SK-N-DZ (cell line): ENCODE measurements at regions not wholly inside any gene's neighbourhood (a gene's known extent, or its start where the extent isn't known, plus 50 kb on each side); places are given as distances from the start of the nearest gene placed in this dataset.
A peak's percentile ranks its signal among the peaks of the same experiment; 100 is the strongest.
"Not testable (repeated sequence)": the region's sequence is repeated elsewhere in the genome, so short reads cannot be mapped to it uniquely, and the experiment has no call there.

ENCODE experiments used
- DNase-seq: peaks from one replicate; pipeline ENCODE4 v3.0.0-alpha.2; 2015; ENCODE audit warnings: low spot score

DNA sequence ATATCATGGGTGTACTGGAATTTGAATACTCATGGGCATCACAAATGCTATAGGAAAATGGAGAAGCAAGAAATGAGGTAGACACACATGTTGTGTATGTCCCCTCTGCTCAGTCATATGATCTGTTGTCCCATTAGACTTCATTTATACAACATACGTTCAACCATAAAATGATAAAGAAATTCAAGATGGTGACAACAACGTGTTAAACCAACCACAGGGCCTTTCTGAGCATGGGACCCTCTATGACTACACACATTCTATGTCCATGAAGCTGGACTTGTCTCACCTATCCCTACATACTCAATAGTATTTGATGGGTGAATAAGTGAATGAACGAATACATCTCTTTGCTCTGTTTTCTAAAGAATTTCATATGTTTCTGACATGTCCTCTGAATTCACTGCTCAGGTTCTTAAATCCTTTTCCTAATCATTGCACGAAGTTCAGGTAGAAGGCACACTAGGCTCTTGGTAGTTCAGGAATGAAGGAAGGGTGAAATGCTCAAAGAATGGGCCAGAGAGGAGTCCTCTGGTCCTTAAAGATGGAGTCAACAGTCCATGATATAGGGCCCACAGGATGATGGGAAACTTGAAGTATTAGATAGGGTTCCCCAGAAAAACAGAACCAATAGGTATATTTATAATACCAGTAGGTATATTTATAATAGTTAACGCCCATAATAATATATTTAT is 105.7 kb upstream of the PPM1H start:
- DNase-seq = no peak

GRCh38 chr12:63038713-63039100 is 103.8 kb upstream of the PPM1H start:
- DNase-seq = no peak

DNA sequence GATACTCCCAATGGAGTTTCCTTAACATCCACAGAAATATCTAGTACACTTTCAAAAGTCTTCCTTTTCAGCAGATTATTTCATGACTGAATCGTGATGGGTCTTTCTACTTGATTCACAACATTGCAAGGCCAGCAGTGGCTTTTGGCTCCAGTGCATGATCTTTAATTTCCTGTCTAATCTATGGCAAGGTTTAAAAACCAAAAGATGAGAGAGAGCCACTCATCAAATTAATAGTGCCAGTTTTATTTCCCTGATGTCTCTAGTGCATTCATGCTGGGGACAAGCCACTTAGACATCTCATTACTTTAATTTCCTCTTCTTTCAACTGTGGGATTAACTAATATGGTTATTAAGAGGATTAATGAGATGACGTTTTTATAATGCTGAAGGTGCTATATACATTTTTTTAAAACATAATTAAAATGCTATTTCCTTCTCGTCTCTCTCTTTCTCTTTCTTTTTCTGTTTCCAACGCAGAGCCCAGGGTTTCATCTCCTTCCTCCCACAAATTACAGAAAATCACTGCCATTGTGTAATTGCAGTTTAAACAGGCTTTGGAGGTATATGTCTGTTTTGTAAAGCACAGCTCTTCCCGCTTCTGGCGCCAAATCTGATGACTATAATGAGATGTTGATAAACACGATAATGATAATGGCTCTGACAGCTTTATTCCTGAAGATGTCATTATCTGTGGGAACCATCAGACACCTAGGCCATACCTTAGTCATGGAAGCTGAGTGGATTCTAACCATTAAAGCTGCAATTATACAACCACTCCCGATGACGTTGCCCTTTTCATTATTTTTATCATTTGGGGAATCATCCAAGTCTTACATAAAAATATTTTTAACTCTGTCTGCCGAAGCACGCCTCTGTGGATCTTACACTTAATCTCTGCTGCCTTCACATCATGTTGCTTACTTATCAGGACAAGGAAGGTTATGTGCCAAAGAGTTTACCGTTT is 103.1 kb upstream of the PPM1H start:
- peak; percentile 17 for DNase-seq

DNA sequence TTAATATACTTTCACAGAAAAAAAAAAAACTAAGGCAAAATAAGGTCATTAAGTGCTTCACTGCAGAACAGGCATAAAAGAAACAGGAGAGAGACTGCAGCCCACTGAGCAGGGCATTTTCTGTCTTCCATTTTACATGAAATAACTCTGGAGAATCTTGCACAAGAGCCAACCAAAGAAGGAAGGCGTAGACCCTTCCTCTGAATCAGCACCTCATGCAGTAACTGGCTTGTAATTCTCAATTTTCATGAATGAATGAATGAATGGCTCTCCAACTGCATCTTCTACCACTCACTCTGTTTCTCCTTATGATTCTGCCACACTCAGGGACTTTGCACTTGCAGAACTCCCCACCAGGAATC is 102.0 kb upstream of the PPM1H start:
- DNase-seq = no peak

GRCh38 chr12:63036216-63036973 is 101.4 kb upstream of the PPM1H start:
- no peak for DNase-seq

- DNase-seq = no peak
Measured at GRCh38 chr12:63034601-63035000, 99.7 kb upstream of the PPM1H start.

DNA sequence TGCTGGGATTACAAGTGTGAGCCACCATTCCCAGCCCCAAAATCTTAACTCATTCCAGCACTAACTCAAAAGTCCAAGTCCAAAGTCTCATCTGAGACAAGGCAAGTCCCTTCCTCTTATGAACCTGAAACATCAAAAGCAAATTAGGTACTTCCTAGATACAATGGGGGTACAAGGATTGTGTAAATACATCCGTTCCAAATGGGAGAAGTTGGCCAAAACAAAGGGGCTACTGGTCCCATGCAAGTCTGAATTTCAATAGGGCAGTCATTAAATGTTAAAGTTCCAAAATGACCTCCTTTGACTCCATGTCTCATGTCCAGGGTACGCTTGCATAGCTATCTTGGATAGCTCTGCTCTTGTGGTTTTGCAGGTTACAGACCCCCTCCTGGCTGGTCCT is 94.7 kb upstream of the PPM1H start:
- no peak for DNase-seq

DNA sequence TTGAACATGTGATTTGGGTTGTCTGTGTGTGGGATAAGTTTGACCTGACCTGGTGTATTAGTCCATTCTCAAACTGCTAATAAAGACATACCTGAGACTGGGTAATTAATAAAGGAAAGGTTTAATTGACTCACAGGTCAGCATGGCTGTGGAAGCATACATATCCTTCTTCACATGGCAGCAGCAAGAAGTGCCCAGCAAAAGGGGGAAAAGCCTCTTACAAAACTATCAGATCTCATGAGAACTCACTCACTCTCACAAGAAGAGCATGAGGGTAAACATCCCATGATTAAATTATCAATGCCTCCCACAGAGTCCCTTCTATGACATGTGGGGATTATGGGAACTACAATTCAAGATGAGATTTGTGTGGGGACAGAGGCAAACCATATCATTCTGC is 94.0 kb upstream of the PPM1H start:
- no peak for DNase-seq

- DNase-seq = no peak
Measured at GRCh38 chr12:63025116-63025515, 90.2 kb upstream of the PPM1H start.

GRCh38 chr12:63023926-63024325 is 89.0 kb upstream of the PPM1H start:
- no peak for DNase-seq

GRCh38 chr12:63021116-63021515 is 86.2 kb upstream of the PPM1H start:
- no peak for DNase-seq

- DNase-seq = no peak
Measured at GRCh38 chr12:63020269-63020668, 85.3 kb upstream of the PPM1H start.

DNA sequence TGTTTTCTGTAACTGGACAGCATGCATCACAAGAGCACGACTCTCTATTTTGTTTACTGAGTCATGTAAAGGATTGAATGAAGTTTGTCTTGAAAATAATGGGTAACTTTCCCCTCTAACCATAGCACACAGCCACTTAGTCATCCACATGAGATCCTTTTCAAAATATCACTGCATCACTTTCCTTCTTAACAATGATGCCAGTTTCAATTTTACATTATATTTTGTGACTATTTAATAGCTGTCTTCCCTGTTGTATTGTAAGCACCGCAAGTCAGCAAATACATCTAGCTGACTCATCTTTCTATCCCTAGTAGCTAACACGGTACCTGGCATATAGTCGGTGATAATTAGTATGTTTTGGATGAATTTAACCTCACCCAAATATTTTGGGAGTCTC is 83.3 kb upstream of the PPM1H start:
- no peak for DNase-seq

DNA sequence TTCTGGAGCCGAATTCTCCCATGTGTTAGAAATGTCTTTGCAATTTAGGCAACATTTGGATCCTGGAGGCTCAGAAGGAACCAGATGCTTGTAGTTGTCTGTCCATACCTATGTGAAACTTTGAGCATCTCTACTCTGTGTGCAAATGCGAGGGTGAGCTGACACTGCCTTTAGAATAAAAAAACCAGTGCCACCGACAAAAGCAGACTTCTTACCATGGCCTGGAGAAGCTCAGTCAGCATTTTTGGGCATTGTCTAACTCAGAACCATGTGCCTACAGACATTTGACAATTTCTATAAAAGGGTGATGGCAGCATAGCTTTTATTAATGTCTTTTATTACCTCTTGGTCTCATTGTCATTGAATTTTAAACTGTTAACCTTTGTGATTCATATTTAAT is 78.4 kb upstream of the PPM1H start:
- DNase-seq = no peak

GRCh38 chr12:63010698-63011097 is 75.7 kb upstream of the PPM1H start:
- no peak for DNase-seq

DNA sequence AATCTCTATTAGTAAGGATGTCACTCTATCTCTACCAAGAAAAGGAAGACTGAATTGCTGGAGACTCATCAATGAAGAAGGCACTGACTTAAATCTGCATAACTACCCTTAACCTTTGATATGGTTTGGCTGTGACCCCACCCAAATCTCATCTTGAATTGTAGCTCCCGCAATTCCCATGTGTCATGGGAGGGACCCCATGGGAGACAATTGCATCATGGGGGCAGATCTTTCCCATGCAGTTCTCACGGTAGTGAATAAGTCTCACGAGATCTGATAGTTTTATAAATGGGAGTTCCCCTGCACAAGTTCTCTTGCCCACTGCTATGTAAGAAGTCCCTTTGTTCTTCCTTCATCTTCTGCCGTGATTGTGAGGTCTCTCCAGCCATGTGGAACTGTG is 73.4 kb upstream of the PPM1H start:
- DNase-seq = no peak

GRCh38 chr12:63007726-63008125 is 72.8 kb upstream of the PPM1H start:
- DNase-seq = no peak

- DNase-seq = no peak
Measured at GRCh38 chr12:63006536-63006935, 71.6 kb upstream of the PPM1H start.

- no peak for DNase-seq
Measured at GRCh38 chr12:63005382-63005781, 70.4 kb upstream of the PPM1H start.

- DNase-seq = no peak
Measured at GRCh38 chr12:63003223-63003819, 68.4 kb upstream of the PPM1H start.

DNA sequence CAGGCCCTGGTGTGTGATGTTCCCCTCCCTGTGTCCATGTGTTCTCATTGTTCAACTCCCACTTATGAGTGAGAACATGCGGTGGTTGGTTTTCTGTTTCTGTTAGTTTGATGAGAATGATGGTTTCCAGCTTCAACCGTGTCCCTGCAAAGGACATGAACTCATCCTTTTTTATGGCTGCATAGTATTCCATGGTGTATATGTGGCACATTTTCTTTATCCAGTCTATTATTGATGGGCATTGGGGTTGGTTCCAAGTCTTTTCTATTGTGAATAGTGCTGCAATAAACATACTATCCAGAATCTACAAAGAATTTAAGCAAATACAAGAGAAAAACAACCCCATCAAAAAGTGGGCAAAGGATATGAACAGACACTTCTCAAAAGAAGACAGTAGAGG is 67.1 kb upstream of the PPM1H start:
- not testable (repeated sequence) for DNase-seq

- DNase-seq = no peak
Measured at GRCh38 chr12:62998454-62998853, 63.5 kb upstream of the PPM1H start.
